GM21723 (cell line): ENCODE measurements at regions not wholly inside any gene's neighbourhood (a gene's known extent, or its start where the extent isn't known, plus 50 kb on each side); places are given as distances from the start of the nearest gene placed in this dataset.
"Not testable (repeated sequence)": the region's sequence is repeated elsewhere in the genome, so short reads cannot be mapped to it uniquely, and the experiment has no call there.

Experiments used
- ATAC-seq: cut with Tn5 transposase; IDR thresholded peaks from one replicate; pipeline ENCODE4 v1.9.1; 2021; ENCODE audit warnings: mild to moderate bottlenecking, moderate library complexity; ENCODE audit not compliant: unreplicated experiment

GRCh38 chr6:57984575-57984974 is 667.1 kb downstream of the PRIM2 start:
- not testable (repeated sequence) for ATAC-seq

GRCh38 chr6:57985734-57986133 is 668.3 kb downstream of the PRIM2 start:
- ATAC-seq: not testable (repeated sequence)

GRCh38 chr6:57986584-57986983 is 669.2 kb downstream of the PRIM2 start:
- peak; percentile 100 for ATAC-seq

DNA sequence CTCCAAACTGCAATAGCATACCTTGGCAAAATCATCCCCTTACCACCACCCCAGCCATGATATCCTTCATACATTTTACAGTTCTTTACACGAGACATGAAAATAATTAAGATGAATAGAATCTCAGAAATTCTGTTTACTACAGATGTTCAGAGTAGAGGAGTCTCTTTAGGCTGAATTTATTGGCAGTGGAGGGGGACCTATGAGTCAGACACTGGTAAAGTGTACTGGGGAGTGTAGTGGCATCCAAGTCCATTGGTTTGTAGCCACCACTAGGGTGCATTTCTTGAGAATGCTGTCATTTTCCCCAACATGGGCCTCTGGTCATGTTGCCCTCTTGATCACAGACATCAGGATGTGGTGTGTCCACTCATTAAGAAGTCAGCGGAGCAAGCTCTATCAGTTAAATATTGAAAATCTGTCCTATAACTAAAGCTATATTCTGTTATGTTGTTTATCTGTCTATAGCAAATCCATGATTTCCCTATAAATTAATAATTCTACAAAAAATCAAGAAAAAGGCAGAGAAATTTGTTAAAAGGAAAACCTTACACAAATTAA is 672.2 kb downstream of the PRIM2 start:
- ATAC-seq: not testable (repeated sequence)

DNA sequence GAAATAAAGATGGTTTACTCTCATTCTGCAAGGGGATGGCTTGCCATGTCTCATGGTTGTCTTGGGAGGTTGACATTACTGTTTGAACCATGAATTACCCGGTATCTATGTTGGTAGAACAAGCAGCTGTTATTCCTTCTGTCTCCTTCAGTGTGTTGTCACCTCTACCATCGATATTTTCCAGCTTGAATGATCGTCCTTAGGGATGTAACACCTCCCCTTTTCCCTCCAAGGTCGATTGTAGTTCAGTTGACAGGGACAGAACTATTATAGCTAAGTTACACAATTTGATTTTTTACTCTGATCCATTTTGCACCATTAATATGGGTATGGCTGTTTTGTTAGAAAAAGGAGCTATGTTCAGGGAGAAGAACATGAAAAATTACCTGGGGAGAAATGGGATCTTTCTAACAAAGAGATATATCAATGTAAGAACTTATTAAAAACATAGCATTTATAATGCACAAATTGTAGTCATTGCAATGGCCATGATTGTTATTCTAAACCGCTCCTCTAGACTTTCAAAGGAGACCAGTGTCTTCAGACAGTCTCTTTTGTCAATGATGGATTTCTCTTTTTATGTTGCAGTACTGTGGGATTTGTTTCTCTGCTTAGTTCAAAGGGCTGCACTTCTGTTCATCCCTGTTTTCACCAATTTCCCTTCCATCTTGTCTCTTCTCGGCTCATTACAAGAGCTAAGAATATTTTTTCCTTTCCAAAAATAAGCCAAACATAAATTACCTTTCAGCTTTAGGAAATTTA is 681.6 kb downstream of the PRIM2 start:
- ATAC-seq: not testable (repeated sequence)

GRCh38 chr6:58000233-58000632 is 682.8 kb downstream of the PRIM2 start:
- not testable (repeated sequence) for ATAC-seq

DNA sequence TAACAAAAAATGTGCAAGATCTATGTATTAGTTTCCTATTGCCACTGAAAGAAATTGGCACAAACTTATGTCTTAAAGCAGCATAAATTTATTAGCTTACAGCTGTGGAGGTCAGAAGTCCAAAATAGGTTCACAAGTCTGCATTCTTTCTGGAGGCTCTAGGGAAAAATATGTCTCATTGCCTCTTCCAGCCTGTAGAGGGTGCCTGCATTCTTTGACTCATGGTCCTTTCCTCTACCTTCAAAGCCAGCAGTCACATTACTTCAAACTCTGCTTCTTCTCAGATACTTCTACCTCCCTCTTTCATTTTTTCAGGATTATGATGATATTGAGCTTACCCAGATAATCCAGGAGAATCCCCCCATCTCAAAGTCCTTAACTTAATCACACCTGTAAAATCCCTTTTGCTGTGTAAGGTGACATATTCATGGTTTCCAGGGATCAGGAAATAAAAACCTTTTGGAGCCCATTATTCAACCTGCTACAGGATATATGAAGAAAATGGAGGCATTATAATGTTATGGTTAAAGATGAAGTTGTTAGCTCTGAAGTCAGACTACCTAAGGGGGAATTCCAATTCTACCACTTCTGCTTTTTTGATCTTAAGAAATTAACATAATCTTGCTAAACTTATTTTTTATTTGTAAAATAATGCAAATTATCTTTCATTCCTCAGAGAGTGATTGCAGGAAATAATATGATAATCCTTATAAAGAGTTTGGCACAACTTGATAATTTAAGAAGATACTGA is 686.2 kb downstream of the PRIM2 start:
- not testable (repeated sequence) for ATAC-seq

DNA sequence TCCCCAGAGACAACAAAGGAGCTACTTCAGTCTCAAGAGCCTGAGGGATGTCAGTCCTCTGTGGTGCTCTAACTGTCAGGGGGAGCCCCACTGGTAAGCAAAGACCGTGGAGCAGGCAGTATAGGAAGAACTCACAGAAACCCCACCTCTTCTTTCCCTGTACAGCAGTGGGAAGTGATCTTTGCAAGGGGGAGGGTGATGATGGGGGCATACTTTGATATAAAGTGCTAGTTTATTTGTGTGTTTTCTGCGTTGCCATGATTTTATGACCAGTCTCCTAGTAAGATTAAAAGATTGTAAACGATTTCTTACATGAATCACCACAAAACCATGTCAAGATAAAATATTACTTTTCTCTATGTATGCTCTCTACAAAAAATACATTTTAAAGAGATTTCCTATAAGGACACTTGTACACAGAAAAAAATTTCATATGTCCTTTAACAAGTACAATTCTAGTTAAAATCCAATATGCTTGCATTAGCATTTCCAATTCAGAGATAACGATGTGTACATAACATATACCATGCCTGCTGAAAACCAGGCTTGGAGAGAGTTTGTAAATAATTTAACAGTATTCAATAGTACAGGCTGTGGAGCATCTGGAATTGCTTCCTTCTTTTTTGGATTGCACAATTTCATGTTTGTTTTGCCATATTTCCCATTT is 690.0 kb downstream of the PRIM2 start:
- not testable (repeated sequence) for ATAC-seq

DNA sequence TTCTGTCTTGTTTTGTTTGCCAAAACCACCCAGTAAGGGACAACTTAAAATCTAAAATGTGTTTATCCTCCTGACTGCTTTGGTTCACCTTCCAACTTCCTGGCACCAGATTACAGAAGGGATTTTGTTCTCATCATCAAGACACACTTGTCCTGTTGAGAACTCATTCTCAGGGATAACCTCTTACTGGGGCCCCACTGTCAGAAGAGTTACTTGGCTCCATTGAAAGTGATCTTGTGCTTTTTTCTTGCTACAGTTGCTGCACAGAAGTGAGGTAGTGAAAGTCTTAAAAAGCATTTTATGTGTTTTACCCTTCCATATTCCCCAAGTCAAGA is 690.5 kb downstream of the PRIM2 start:
- ATAC-seq: not testable (repeated sequence)

- ATAC-seq: not testable (repeated sequence)
Measured at GRCh38 chr6:58011954-58012600, 694.6 kb downstream of the PRIM2 start.

GRCh38 chr6:58016614-58017013 is 699.2 kb downstream of the PRIM2 start:
- not testable (repeated sequence) for ATAC-seq

DNA sequence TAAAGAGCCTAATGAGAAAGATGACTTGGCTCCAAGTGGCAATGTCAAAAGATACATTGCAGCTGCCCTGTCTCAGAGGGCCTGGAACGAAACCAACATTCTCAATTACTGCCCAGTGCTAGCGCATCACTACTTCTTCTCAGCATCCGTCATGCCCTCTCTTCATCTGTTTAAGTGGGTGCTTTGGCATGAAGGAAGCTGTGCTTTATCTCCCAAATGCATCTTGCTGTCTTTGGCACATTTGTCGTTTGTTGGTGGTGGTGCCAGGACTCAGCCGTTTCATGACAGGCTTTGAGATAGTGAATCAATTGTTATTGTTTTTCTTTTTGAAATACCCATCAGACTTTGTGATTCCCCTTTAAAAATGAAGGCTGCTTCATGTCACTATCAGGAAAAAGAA is 710.8 kb downstream of the PRIM2 start:
- ATAC-seq: not testable (repeated sequence)

GRCh38 chr6:58038213-58038612 is 720.8 kb downstream of the PRIM2 start:
- not testable (repeated sequence) for ATAC-seq

- ATAC-seq: not testable (repeated sequence)
Measured at GRCh38 chr6:58046584-58046983, 729.2 kb downstream of the PRIM2 start.

DNA sequence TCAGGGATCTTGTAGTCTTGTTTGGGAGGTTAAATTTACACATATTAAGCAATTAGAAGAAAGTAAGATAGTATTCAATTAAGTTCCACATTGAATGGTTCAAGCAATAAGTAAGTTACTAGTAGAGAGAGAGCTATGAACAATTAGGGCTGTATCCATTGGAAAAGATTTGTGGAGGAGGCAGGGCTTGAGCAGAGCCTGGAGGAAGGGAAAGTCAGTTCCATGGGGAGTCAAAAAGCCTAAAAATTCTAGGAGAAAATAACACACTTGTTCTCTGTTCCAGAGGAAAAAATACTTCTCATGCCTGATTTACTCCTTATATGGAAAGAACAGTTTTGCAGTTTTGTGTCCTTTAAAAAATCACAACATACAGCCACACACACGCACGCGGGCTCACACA is 730.0 kb downstream of the PRIM2 start:
- ATAC-seq: not testable (repeated sequence)

GRCh38 chr6:58047865-58048264 is 730.4 kb downstream of the PRIM2 start:
- not testable (repeated sequence) for ATAC-seq

DNA sequence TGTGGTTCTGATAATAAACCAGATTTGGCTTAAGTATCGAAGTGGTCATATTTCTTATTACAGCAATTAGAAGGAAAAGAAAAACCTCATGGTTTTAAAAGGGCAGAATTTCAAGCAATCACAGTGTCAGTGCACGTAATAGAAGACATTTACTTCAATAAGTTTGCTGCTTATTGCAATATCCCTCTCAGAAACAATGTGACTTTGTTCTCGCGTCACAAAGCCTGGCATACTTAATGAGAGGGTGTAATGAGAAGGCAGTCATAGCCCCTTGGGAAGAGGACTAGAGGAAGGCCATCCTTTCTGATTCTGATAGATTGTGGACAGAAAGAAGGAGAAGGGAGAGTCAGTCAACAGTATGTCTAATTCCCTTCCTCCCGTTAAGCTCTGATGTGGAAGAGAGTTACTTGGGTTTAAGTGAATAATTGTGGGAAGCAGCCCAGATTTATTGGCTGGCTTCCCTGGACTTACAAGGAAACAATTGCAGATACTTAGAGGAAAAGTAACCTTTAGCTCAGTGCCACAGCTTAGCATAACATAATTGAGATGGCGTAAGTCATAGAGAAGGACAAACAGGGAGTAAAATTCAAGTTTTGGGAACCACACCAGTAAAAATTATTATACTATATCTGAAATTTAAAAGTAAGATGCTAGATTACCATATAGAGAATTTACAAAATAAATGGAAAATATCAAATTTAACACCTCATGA is 738.2 kb downstream of the PRIM2 start:
- ATAC-seq: not testable (repeated sequence)

- ATAC-seq: not testable (repeated sequence)
Measured at GRCh38 chr6:58059701-58060100, 742.3 kb downstream of the PRIM2 start.

GRCh38 chr6:58063542-58063941 is 746.1 kb downstream of the PRIM2 start:
- not testable (repeated sequence) for ATAC-seq
